GM19238 (cell line): ENCODE measurements at regions not wholly inside any gene's neighbourhood (a gene's known extent, or its start where the extent isn't known, plus 50 kb on each side); places are given as distances from the start of the nearest gene placed in this dataset.

Source experiments
- DNase-seq: peaks from one replicate; pipeline ENCODE4 v3.0.0; 2011; ENCODE audit warnings: low spot score; ENCODE audit not compliant: insufficient read length

GRCh38 chr2:18198677-18199076 lies 320.2 kb downstream of the KCNS3 start:
- DNase-seq: no peak

GRCh38 chr2:18194161-18194560 lies 315.7 kb downstream of the KCNS3 start:
- no peak for DNase-seq

GRCh38 chr2:18186816-18187613 lies 308.5 kb downstream of the KCNS3 start:
- DNase-seq: no peak

GRCh38 chr2:18182861-18183260 lies 304.4 kb downstream of the KCNS3 start:
- no peak for DNase-seq

- no peak for DNase-seq
Observed at GRCh38 chr2:18180912-18181311, 302.4 kb downstream of the KCNS3 start.

GRCh38 chr2:18180031-18180610 lies 301.7 kb downstream of the KCNS3 start:
- no peak for DNase-seq

- peak; percentile 23 for DNase-seq
Observed at GRCh38 chr2:18178736-18179349, 300.4 kb downstream of the KCNS3 start.

GRCh38 chr2:18176679-18177215 lies 298.3 kb downstream of the KCNS3 start:
- DNase-seq: no peak

GRCh38 chr2:18172607-18173006 lies 294.1 kb downstream of the KCNS3 start:
- no peak for DNase-seq

- DNase-seq: no peak
Observed at GRCh38 chr2:18171191-18172139, 293.0 kb downstream of the KCNS3 start.

- no peak for DNase-seq
Observed at GRCh38 chr2:18170642-18171041, 292.2 kb downstream of the KCNS3 start.

GRCh38 chr2:18169893-18170175 lies 291.4 kb downstream of the KCNS3 start:
- no peak for DNase-seq

GRCh38 chr2:18169121-18169892 lies 290.8 kb downstream of the KCNS3 start:
- DNase-seq: no peak

GRCh38 chr2:18167871-18168270 lies 289.4 kb downstream of the KCNS3 start:
- no peak for DNase-seq

- DNase-seq: no peak
Observed at GRCh38 chr2:18161681-18162080, 283.2 kb downstream of the KCNS3 start.

- DNase-seq: no peak
Observed at GRCh38 chr2:18159896-18160295, 281.4 kb downstream of the KCNS3 start.

- no peak for DNase-seq
Observed at GRCh38 chr2:18156421-18156820, 278.0 kb downstream of the KCNS3 start.

GRCh38 chr2:18156002-18156401 lies 277.5 kb downstream of the KCNS3 start:
- no peak for DNase-seq

- no peak for DNase-seq
Observed at GRCh38 chr2:18154812-18155211, 276.3 kb downstream of the KCNS3 start.

- DNase-seq: no peak
Observed at GRCh38 chr2:18154259-18154658, 275.8 kb downstream of the KCNS3 start.

GRCh38 chr2:18153741-18154140 lies 275.3 kb downstream of the KCNS3 start:
- no peak for DNase-seq
